Choroid plexus epithelial cell (primary cell): ENCODE measurements at regions not wholly inside any gene's neighbourhood (a gene's known extent, or its start where the extent isn't known, plus 50 kb on each side); places are given as distances from the start of the nearest gene placed in this dataset.

Experiments used
- DNase-seq: peaks from one replicate; pipeline ENCODE4 v3.0.0-alpha.2; 2010; ENCODE audit warnings: low read depth
- H3K4me3 ChIP-seq: 2 replicates; pipeline ENCODE4 v1.5.1; 2011; ENCODE audit warnings: low read depth, mild to moderate bottlenecking, control low read depth, low read length, moderate library complexity
- CTCF ChIP-seq: conservative IDR thresholded peaks from 2 replicates; pipeline ENCODE4 v1.5.1; 2011; ENCODE audit warnings: low read depth, mild to moderate bottlenecking, control low read depth, inconsistent platforms, low read length, moderate library complexity

GRCh38 chr6:43865086-43865485 lies 95.1 kb downstream of the VEGFA start:
- DNase-seq: no peak
- no peak for TF ChIP-seq CTCF
- no peak overlapping the region for H3K4me3 ChIP-seq

GRCh38 chr6:43862925-43863324 lies 92.9 kb downstream of the VEGFA start:
- no peak overlapping the region for H3K4me3 ChIP-seq
- TF ChIP-seq CTCF: no peak
- DNase-seq: no peak

- no peak for TF ChIP-seq CTCF
- no peak overlapping the region for H3K4me3 ChIP-seq
- DNase-seq: no peak
These were observed 91.3 kb downstream of the VEGFA start for GRCh38 chr6:43861212-43861894.

GRCh38 chr6:43860285-43860684 lies 90.3 kb downstream of the VEGFA start:
- peak; percentile 32 for DNase-seq
- no peak overlapping the region for H3K4me3 ChIP-seq
- TF ChIP-seq CTCF: no peak

- DNase-seq: no peak
- TF ChIP-seq CTCF: no peak
These were observed 89.2 kb downstream of the VEGFA start for GRCh38 chr6:43859213-43859612.

GRCh38 chr6:43858161-43859153 lies 88.4 kb downstream of the VEGFA start:
- no peak overlapping the region for H3K4me3 ChIP-seq
- no peak for DNase-seq
- TF ChIP-seq CTCF: no peak

More at GRCh38 chr6:43859213-43859612, 89.2 kb downstream of the VEGFA start:
- H3K4me3 ChIP-seq: no peak overlapping the region
